ENCODE measurements at regions not wholly inside any gene's neighbourhood (a gene's known extent, or its start where the extent isn't known, plus 50 kb on each side); places are given as distances from the start of the nearest gene placed in this dataset.

GRCh38 chr12:126492181-126492580 is 1426.9 kb downstream of the AACS start:
- no peaks in the 10 kb centered on the region for H3K4me1 ChIP-seq
- no peaks in the 10 kb centered on the region for H3K36me3 ChIP-seq
- intact Hi-C loops (cut with DNase I): no loop called here
- no peak overlapping the region for H3K4me3 ChIP-seq
- DNase-seq (ENCODE audit: extremely low spot score): no peak
- peaks cover 0 to 10% (median 2%) of the 10 kb centered on the region in 4 donors for H3K9me3 ChIP-seq
- no peaks in the 10 kb centered on the region for H3K27me3 ChIP-seq
- no peak overlapping the region for H3K27ac ChIP-seq (replicated peaks in 1 of 4)
- TF ChIP-seq POLR2A (IDR thresholded peaks at IDR 0.05; ENCODE audit: low read depth): no peak
- TF ChIP-seq EP300 (IDR thresholded peaks at IDR 0.05): no peak
- no peak for TF ChIP-seq CTCF (IDR thresholded peaks at IDR 0.05)
- TF ChIP-seq POLR2AphosphoS5 (IDR thresholded peaks at IDR 0.05): no peak
- WGBS: 66% methylated on average over 7 of the region's 7 CpGs

- Histone ChIP-seq H3K9me3 (peaks cover 0 to 10% (median 2%) of the 10 kb centered on the region in 4 donors), H3K36me3 (no peaks in the 10 kb centered on the region), H3K27me3 (no peaks in the 10 kb centered on the region), H3K27ac (replicated peaks in 1 of 4) (no peak overlapping the region), H3K4me1 (no peaks in the 10 kb centered on the region), H3K4me3 (no peak overlapping the region)
- DNase-seq (ENCODE audit: extremely low spot score): no peak
- WGBS: 48% methylated on average over 6 of the region's 6 CpGs
- TF ChIP-seq POLR2AphosphoS5 (IDR thresholded peaks at IDR 0.05): no peak
- TF ChIP-seq CTCF (IDR thresholded peaks at IDR 0.05): no peak
- no peak for TF ChIP-seq EP300 (IDR thresholded peaks at IDR 0.05)
- TF ChIP-seq POLR2A (IDR thresholded peaks at IDR 0.05; ENCODE audit: low read depth): no peak
- intact Hi-C loops (cut with DNase I): no loop called here
These were observed 1428.3 kb downstream of the AACS start for GRCh38 chr12:126493366-126494108.

- Histone ChIP-seq H3K27ac (replicated peaks in 1 of 4) (no peak overlapping the region), H3K4me3 (no peak overlapping the region), H3K36me3 (no peaks in the 10 kb centered on the region), H3K9me3 (no peaks in the 10 kb centered on the region), H3K27me3 (no peaks in the 10 kb centered on the region), H3K4me1 (no peaks in the 10 kb centered on the region)
- intact Hi-C loops (cut with DNase I): no loop called here
- TF ChIP-seq CTCF (IDR thresholded peaks at IDR 0.05) (no peak), EP300 (IDR thresholded peaks at IDR 0.05) (no peak), POLR2A (IDR thresholded peaks at IDR 0.05; ENCODE audit: low read depth) (no peak), POLR2AphosphoS5 (IDR thresholded peaks at IDR 0.05) (no peak)
- DNase-seq (ENCODE audit: extremely low spot score): no peak
- 90% methylated on average over 3 of the region's 3 CpGs for WGBS
These were observed 1431.0 kb downstream of the AACS start for GRCh38 chr12:126496201-126496600.

GRCh38 chr12:126506426-126507182 is 1441.4 kb downstream of the AACS start:
- H3K36me3 ChIP-seq: no peaks in the 10 kb centered on the region
- 66% methylated on average over 7 of the region's 7 CpGs for WGBS

More at GRCh38 chr12:126506426-126507182, 1441.4 kb downstream of the AACS start:
- Histone ChIP-seq H3K9me3 (peaks cover 0 to 9% (median 0%) of the 10 kb centered on the region in 4 donors), H3K27ac (replicated peaks in 1 of 4) (no peak overlapping the region), H3K27me3 (no peaks in the 10 kb centered on the region), H3K4me1 (no peaks in the 10 kb centered on the region), H3K4me3 (no peak overlapping the region)
- TF ChIP-seq EP300 (IDR thresholded peaks at IDR 0.05) (no peak), POLR2AphosphoS5 (IDR thresholded peaks at IDR 0.05) (no peak), CTCF (IDR thresholded peaks at IDR 0.05) (no peak), POLR2A (IDR thresholded peaks at IDR 0.05; ENCODE audit: low read depth) (no peak)
- DNase-seq (ENCODE audit: extremely low spot score): no peak
- intact Hi-C loops (cut with DNase I): no loop called here
